ENCODE measurements at regions not wholly inside any gene's neighbourhood (a gene's known extent, or its start where the extent isn't known, plus 50 kb on each side); places are given as distances from the start of the nearest gene placed in this dataset.
"Not testable (repeated sequence)": the region's sequence is repeated elsewhere in the genome, so short reads cannot be mapped to it uniquely, and the experiment has no call there.

- no peak for DNase-seq
Measured at GRCh38 chr10:78465431-78465830, 431.8 kb downstream of the RPS24 start.

- DNase-seq = no peak
Measured at GRCh38 chr10:78467496-78468106, 433.9 kb downstream of the RPS24 start.

- DNase-seq = not testable (repeated sequence)
Measured at GRCh38 chr10:78468731-78469130, 435.1 kb downstream of the RPS24 start.

GRCh38 chr10:78470267-78471103 lies 436.8 kb downstream of the RPS24 start:
- DNase-seq = no peak

GRCh38 chr10:78471326-78471722 lies 437.7 kb downstream of the RPS24 start:
- DNase-seq = no peak

GRCh38 chr10:78471723-78472550 lies 438.3 kb downstream of the RPS24 start:
- DNase-seq = no peak

GRCh38 chr10:78472551-78472890 lies 438.9 kb downstream of the RPS24 start:
- DNase-seq = no peak

- DNase-seq = no peak
Measured at GRCh38 chr10:78473006-78473405, 439.3 kb downstream of the RPS24 start.

GRCh38 chr10:78474743-78475142 lies 441.1 kb downstream of the RPS24 start:
- no peak for DNase-seq

- DNase-seq = no peak
Measured at GRCh38 chr10:78475437-78475836, 441.8 kb downstream of the RPS24 start.

- DNase-seq = no peak
Measured at GRCh38 chr10:78476156-78476555, 442.5 kb downstream of the RPS24 start.

GRCh38 chr10:78476844-78477243 lies 443.2 kb downstream of the RPS24 start:
- DNase-seq = no peak

- DNase-seq = no peak
Measured at GRCh38 chr10:78478919-78479318, 445.3 kb downstream of the RPS24 start.

- DNase-seq = no peak
Measured at GRCh38 chr10:78479467-78479866, 445.8 kb downstream of the RPS24 start.

GRCh38 chr10:78481842-78482241 lies 448.2 kb downstream of the RPS24 start:
- no peak for DNase-seq

GRCh38 chr10:78483641-78484040 lies 450.0 kb downstream of the RPS24 start:
- no peak for DNase-seq

- DNase-seq = no peak
Measured at GRCh38 chr10:78489034-78489433, 455.4 kb downstream of the RPS24 start.

- DNase-seq = no peak
Measured at GRCh38 chr10:78491812-78492211, 458.1 kb downstream of the RPS24 start.

- DNase-seq = no peak
Measured at GRCh38 chr10:78492424-78492823, 458.8 kb downstream of the RPS24 start.

GRCh38 chr10:78494179-78494578 lies 460.5 kb downstream of the RPS24 start:
- DNase-seq = no peak

- no peak for DNase-seq
Measured at GRCh38 chr10:78502210-78502936, 468.7 kb downstream of the RPS24 start.

GRCh38 chr10:78504181-78504580 lies 470.5 kb downstream of the RPS24 start:
- DNase-seq = no peak

GRCh38 chr10:78505657-78506056 lies 472.0 kb downstream of the RPS24 start:
- no peak for DNase-seq

All from activated CD4-positive, alpha-beta T cell treated with anti-CD3 and anti-CD28 coated beads, Interleukin-2, amount 50 U/mL, for 48 hours (primary cell).